Fibroblast of skin of right biceps (primary cell): ENCODE measurements at regions not wholly inside any gene's neighbourhood (a gene's known extent, or its start where the extent isn't known, plus 50 kb on each side); places are given as distances from the start of the nearest gene placed in this dataset.

Source experiments
- DNase-seq: peaks from one replicate; pipeline ENCODE4 v3.0.0-alpha.2; 2013

- peak; percentile 37 for DNase-seq
Measured at GRCh38 chr9:26369093-26369492, 523.5 kb downstream of the CAAP1 start.

GRCh38 chr9:26368241-26368640, 524.4 kb downstream of the CAAP1 start:
- no peak for DNase-seq

GRCh38 chr9:26361010-26361409, 531.6 kb downstream of the CAAP1 start:
- DNase-seq, result no peak

- no peak for DNase-seq
Measured at GRCh38 chr9:26358836-26359235, 533.8 kb downstream of the CAAP1 start.

- DNase-seq, result no peak
Measured at GRCh38 chr9:26357803-26358344, 534.7 kb downstream of the CAAP1 start.

- no peak for DNase-seq
Measured at GRCh38 chr9:26356491-26356890, 536.1 kb downstream of the CAAP1 start.

- no peak for DNase-seq
Measured at GRCh38 chr9:26346942-26347477, 545.6 kb downstream of the CAAP1 start.

GRCh38 chr9:26341545-26341944, 551.1 kb downstream of the CAAP1 start:
- peak; percentile 4 for DNase-seq

GRCh38 chr9:26339796-26340195, 552.8 kb downstream of the CAAP1 start:
- DNase-seq, result no peak

GRCh38 chr9:26335116-26335515, 557.5 kb downstream of the CAAP1 start:
- no peak for DNase-seq

GRCh38 chr9:26334706-26335105, 557.9 kb downstream of the CAAP1 start:
- peak; percentile 6 for DNase-seq

- DNase-seq, result no peak
Measured at GRCh38 chr9:26331223-26331622, 561.4 kb downstream of the CAAP1 start.

- no peak for DNase-seq
Measured at GRCh38 chr9:26329974-26330373, 562.6 kb downstream of the CAAP1 start.

- peak; percentile 78 for DNase-seq
Measured at GRCh38 chr9:26326563-26326962, 566.0 kb downstream of the CAAP1 start.

GRCh38 chr9:26325444-26325829, 567.2 kb downstream of the CAAP1 start:
- DNase-seq, result peak; percentile 47

GRCh38 chr9:26324786-26325443, 567.7 kb downstream of the CAAP1 start:
- no peak for DNase-seq

GRCh38 chr9:26321935-26322334, 570.7 kb downstream of the CAAP1 start:
- no peak for DNase-seq

- DNase-seq, result no peak
Measured at GRCh38 chr9:26319859-26320258, 572.7 kb downstream of the CAAP1 start.

- DNase-seq, result no peak
Measured at GRCh38 chr9:26313108-26313507, 579.5 kb downstream of the CAAP1 start.

GRCh38 chr9:26311463-26311995, 581.1 kb downstream of the CAAP1 start:
- DNase-seq, result no peak

GRCh38 chr9:26310294-26310693, 582.3 kb downstream of the CAAP1 start:
- peak; percentile 37 for DNase-seq

GRCh38 chr9:26308328-26308727, 584.3 kb downstream of the CAAP1 start:
- peak; percentile 62 for DNase-seq

- DNase-seq, result peak; percentile 14
Measured at GRCh38 chr9:26301659-26302058, 590.9 kb downstream of the CAAP1 start.

GRCh38 chr9:26301046-26301445, 591.6 kb downstream of the CAAP1 start:
- DNase-seq, result no peak
